ENCODE measurements at regions not wholly inside any gene's neighbourhood (a gene's known extent, or its start where the extent isn't known, plus 50 kb on each side); places are given as distances from the start of the nearest gene placed in this dataset.
"Not testable (repeated sequence)": the region's sequence is repeated elsewhere in the genome, so short reads cannot be mapped to it uniquely, and the experiment has no call there.

DNA sequence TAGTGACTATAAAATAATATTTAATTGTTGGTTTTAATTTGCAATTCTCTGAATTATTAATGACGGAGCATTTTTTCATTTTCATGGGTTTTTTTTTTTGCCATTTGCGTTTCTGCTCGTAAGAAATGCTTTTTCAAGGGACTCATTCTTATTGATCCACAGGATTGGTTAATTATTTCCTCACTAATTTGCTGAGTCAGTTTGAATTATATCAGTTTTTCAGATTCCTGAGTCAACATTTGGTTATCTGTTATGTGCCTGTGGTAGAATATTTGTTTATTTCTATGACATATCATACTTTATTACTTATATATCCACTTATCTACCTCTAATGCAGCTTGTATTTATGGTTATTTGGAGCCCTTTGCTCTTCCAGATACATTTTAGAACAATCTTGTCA lies 257.0 kb upstream of the BTBD3 start:
- no peak for DNase-seq

DNA sequence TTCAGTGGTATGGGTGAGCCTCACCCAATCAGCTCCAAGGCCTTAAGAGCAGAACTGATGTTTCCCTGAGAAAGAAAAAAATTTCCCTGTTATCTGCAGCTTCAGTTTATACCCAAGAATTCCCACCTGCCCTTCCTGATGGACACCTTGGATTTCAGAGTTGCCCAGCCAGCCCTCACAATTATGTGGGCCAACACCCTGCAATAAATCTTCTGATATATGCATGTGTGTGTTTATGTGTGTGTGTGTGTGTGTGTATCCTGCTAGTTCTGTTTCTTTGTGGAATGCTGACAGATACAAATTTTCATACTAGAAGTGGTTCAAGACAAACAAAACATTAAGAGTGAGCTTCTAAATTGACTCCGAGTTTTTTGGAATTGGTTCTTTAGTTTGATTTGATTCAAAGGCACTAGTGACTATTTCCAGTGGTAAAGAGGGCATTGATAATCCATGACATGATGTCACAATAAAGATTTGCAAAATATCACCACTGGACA lies 246.6 kb upstream of the BTBD3 start:
- no peak for DNase-seq

DNA sequence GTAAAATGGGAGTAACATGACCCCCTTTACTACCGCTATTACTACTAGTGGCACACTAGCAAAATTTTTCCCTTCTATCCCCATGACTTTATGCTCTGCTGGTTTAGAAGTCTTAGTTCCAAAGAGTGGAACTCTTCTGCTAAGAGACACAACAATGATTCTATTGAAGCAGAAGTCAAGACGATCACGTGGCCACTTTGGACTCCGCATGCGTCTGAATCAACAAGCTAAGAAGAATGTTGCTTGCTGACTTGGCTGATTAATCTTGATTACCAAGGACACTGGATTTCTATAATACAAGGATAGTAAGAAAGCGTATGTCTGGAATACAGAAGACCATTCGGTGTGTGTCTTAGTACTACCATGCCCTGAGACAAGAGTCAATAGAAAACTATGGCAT lies 244.7 kb upstream of the BTBD3 start:
- DNase-seq, result no peak

DNA sequence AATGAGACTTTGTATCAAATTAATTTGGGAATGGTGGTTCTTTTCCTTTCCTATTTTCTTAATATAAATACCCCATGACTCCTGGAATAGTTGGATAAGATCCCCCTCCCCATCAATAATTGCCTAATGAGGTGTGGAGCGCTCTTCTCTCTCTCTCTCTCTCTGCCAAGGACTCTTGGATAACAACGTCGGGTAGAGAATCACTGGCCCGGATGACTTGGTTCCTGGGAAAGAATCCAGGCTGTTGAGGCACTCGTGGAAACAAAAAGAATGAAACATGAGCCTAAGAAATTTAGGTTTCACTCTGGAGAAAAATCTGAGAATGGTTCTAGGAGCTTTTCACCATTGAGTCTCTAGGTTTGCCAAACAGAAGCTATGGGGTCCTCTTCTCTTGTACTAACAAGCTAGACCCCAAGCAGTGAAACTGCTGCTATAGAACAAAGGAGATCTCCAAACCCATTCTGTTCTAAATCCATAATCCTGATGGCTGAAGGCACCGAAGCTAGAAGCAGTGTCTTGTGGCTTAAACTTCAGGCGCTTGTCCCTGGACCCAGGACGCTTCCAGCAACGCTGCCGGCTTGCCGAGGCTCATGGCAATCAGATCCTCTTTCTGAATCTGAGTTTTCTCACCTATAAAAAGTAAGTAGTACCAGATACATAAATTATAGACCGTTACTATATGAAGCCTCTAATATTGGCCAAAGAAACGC lies 241.6 kb upstream of the BTBD3 start:
- DNase-seq, result no peak

DNA sequence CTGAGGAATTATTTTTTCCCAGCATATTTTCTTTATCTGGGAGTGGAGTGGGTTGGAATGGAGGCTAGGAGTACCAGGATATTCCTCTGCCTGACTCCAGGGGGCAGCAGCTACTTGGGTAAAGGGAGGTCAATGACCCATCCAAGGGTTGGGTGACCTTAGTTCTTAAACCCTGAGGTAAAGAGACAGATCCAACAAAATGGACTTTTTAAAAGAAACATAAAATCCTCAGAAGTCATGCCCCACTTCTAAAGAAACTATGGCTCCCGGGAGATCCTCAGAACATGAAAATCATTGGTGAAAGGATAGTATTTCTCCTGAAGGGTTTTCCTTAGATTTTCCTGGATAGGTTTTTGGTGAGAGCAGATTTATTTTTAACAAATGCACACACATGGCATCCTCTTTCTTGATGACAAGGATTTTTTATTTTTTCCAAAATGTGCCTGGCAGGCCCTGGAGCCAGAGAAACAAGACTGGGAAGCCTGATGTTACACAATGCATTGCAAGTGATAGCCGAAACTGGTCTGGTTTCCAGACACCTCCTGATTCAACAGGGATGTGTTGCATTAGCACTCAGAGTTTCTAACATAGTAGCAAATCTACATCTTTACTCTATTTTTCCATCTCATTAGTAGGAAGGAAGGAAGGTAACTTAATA lies 240.9 kb upstream of the BTBD3 start:
- DNase-seq, result no peak

DNA sequence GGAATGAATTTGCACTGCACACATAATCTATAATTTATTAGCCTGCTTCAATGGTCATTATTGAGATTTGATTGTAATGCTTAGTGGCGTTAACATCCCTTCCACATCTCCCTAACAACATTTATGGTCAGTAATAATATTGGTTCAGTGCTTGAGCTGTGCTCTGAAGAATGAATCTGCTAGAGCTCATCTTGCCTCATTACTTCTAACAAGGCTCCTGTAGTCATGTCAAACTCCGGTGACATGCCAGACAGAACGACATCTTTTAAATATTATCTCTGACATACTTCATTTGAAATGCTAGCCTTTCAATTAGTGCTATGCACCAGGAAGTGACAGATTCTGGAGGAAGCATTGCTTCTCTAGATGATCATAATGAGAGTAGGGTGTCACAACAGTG lies 240.3 kb upstream of the BTBD3 start:
- DNase-seq, result no peak

DNA sequence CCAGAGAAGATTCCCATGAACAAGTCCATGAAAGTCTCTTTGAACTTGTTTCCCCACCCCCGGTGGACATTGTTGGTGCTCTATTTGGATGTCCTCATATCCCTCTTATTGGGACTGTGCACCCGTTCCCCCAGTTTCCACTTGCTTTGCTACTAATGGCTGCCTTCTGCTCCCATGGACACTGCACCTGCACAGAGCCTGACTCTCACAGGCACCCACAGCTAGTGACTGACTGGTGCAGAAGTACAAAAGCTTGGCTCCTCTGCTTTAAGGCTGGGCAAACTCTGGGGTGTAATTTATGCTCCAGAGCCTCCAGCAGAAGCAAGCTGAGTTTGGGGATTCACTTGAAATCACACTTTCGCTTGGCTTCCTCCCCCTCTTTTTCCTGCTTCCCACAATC lies 239.9 kb upstream of the BTBD3 start:
- DNase-seq, result no peak

DNA sequence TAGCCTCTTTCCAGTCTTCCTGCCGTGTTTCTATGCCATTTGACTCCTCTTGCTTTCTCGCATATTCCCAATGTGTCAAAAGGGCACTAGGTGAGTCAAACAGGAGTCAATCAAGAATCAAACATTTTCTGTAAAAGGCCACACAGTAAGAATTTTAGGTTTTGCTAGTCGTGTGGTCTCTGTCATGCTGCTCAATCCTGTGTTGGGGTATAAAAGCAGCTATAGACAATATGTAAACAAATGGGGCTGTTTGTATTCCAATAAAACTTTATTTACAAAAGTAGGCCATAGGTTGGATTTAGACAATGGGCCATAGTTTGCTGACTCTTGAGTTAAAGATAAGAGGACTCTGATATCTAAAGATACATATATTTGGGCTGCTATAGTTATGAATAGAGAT lies 235.4 kb upstream of the BTBD3 start:
- DNase-seq, result no peak

DNA sequence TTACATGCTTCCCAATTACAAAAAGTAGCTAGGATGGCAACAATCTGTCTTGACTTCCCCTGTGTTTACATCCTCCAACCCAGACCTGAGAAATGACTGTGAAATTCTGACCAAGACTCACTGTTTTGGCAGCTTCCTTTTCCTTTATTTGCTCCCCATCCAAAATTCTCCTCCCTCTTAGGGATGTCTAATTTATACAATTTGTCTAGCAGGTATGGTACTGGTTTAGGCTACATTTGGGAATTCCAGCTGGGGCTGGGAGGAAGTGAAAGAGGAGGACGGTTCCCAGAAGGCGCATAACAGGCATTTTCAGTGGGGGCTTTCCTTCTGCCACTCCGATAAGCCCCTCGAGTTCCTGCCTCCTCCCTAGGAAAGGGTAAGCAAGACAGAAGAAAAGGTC lies 231.5 kb upstream of the BTBD3 start:
- DNase-seq, result no peak

DNA sequence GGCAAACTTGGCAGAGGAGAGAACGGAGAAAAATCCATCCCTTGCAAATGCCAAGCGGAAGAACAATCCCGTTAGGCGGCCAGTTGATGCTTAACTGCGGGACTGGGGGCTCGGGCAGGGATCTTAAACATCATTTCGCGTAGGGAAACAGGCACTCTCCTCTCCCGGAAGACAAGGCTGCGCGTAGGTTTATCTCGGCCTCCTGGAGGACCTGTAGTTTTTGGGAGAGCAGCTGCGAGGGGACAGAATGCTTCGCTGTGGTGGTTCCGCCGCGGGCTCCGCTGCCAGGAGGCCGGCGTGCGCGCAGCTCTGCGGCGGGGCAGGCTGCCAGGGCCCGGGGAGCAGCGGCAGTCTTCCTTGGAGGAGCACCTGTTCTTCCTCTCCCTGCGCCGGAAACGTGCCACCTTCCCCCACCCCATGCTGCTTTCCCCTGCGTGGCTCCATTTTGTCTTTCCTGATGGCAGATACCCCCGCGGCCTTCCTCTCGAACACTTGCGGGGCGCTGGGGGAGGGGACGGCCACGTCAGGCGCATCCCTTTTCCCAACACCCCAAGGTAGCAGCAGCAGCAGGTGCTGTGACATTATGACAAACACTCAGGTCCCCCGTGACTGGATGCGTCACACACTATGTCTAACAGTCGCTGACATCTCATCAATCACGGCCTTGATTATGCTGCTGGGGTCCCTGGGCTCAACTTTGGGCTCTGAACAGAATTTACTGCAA lies 230.7 kb upstream of the BTBD3 start:
- DNase-seq, result no peak

DNA sequence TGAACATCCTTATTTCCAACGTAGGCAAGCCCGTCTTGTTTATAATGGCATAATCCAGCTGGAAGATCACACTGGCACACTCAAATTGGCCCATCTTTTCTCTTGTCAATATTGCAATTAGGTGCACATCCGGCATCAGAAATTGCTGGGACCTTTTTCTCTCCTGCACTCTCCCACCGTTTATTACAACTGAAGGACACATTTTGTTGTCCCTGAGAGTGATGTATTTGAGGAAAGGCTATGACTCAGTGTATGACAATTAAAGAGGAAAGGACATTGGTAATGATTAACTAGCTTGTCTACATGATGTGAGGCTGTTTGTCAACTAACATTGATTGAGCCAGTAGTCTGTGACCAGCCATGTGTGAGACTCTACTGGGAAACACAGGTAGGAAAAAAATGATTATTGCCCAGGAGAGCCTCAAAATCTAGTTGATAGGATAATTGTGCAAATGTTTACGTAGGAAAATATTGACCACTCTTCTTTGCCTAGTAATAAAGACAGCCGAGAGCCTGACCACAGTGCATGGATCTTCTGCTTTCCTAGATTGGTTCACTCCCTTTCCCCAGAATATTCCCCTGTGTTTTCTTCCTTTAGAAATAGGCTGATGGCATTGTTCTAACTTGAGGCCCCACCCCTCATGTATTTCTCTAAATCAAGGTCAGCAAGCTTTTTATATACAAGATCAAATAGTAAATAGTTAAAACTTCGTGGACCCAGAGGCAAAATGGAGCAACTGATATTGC lies 230.0 kb upstream of the BTBD3 start:
- no peak for DNase-seq

DNA sequence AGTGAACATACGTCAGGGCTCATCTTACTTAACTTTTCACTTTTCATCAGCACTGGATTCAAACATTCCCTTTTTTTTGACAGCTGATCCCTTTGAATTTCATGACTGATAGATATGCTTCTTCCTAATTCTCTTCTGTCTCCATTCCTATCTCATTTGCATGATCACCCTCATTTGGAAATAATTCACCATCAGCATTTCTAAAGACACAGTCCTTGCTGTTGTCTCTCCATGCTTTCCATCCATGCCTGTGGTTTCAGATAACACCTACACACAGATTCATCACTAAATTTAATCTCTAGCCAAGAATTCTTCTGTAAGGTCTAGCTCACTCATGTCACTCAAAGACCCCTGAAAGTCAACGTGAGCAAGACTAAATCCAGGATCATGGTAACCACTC lies 228.4 kb upstream of the BTBD3 start:
- no peak for DNase-seq

DNA sequence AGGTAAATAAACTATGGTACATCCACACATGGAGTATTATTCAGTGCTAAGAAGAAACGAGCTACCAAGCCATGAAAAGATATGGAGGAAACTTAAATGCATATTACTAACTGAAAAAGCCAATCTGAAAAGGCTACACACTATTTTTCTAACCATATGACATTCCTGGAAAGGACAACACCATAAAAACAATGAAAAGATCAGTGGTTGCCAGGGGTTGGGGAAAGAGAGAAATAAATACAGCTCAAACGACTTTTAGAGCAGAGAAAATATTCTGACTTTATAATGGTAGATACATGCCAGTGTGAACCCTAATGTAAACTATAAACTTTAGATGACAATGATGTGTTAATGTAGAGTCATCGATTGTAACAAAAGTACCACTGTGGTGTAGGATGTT lies 225.9 kb upstream of the BTBD3 start:
- DNase-seq, result no peak

DNA sequence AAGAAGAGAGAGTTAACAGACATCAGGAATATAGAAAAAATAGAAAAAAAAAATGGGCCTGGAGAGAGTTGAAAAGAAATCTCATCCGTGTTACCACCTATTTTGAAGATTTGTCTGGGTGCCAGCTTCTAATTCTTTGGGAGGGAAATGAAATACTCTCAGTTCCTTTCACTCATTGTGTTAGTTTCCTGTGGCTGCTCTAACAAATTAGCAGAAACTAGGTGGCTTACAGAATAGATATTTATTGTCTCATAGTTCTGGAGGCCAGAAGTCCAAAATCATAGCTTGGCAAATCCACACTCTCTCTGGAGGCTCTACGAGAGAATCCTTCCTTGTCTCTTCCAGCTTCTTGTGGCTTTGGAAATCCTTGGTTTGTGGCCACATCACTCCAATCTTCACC lies 225.1 kb upstream of the BTBD3 start:
- no peak for DNase-seq

DNA sequence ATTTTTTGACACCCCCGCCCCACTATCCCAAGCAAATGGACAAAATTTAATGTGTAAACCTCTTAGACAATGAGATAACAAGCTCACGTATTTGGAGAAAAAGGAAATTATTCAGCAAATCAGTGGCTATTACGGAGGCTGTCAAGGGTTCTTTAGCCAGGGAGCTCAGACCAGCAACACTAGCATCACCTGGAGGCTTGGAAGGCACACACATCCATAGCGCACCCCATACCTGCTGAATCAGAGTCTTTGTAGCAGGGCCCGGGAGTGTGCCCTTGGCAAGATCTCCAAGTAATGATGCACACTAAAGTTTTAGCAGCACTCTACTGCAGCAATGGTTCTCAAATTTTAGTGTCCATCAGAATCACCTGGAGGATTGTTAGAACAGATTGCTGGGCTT lies 223.2 kb upstream of the BTBD3 start:
- no peak for DNase-seq

DNA sequence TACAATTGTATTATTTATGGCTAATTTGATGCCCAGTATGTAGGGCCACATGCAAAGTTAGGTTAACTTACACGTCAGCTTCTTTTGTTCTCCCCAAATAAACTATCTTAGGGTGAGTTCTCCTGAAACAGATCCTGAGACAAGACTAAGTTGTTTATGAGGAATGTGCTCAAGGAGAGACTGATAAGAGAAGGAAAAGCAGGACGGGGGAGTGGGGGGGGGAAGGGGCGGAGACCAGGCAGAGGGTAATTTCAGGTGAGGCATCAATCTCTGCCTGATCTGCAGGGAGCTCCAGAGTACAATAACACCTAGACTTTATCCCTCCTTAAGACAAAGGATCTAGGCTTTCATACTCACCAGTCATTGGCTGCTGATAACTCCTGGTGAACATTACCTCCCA lies 220.6 kb upstream of the BTBD3 start:
- DNase-seq, result no peak

DNA sequence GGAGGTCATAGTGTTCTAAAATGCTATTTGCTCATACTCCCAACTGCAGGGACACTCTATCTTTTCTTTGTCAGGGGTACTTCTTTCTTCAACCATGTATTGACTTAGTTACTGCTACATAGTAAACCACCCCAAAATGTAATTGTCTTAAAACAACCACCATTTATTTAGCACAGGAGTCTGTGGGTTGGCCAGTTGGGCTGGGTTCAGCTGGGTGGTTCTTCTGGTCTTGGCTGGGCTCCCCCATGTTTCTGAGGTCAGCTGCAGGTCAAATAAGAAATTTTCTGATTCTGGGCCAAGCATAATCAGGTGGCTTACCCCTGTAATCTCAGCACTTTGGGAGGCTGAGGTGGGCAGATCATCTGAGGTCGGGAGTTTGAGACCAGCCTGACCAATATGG lies 220.0 kb upstream of the BTBD3 start:
- DNase-seq, result no peak

DNA sequence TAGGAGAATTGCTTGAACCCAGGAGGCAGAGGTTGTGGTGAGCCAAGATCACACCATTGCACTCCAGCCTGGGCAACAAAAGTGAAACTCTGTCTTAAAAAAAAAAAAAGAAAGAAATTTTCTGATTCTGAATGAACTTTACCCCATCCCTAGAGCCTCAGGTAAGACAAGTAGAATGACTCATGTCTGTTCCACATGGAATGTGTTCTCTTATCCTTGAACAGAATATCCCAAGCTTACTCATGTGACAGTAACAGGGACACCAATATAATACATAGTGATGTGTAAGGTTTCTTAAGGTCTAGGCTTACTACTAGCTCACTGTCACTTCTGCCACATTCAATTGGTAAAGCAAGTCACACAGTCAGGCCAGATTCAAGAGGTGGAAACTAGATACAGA lies 219.6 kb upstream of the BTBD3 start:
- DNase-seq, result no peak

DNA sequence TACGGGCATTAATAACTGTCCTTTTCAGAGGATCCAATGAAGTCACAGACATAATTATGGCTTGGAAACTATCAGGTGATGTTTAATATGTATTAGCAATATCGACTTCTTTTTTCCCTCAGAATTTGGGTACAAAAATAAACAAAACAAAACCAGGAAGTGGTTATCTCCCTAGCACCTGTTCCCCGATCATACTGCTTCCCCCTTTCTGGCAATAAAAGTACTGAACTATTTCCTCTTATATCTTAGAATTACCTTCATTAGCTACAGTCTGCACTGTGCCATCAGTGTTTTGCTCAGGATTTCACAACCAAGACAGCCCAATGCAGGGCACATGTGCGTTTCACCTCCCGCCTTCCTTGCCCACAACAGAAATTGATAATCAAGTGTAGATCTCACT lies 216.9 kb upstream of the BTBD3 start:
- no peak for DNase-seq

DNA sequence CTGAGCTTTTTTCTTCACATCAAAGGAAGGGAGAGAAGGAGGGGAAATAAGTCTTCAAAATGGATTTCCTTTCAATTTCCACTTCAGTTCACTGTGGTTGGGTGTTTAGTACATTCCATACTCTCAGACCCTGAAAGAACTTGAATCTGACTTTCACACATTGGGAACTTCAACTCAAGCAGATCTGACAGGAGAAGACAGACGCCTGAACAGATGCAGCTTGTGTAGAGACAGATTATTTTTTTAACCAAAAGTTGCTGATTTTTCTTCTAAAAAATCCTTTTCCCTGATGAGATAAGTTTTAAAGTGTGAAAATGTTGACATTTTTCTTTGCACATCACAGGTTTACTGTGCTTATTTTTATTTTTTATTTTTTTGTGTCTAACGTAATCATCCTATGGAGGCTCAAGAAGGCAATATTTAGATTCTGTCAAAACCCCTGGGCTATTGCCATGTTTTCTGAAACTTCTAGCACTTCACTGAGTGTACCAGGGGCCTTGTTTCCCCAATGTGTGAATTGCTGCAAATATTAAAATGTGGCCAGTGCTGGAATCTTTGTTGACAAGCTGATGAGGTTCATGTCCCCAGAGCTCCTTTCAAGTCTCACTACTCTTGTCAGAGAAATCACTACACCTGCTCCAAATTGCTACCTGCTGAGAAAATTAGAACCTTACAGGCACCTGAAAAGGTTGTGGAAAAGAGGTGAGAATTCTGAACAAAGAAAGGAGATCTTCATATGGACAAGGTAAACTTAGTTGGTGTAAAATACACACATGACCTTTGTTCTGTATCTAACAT lies 214.8 kb upstream of the BTBD3 start:
- no peak for DNase-seq

DNA sequence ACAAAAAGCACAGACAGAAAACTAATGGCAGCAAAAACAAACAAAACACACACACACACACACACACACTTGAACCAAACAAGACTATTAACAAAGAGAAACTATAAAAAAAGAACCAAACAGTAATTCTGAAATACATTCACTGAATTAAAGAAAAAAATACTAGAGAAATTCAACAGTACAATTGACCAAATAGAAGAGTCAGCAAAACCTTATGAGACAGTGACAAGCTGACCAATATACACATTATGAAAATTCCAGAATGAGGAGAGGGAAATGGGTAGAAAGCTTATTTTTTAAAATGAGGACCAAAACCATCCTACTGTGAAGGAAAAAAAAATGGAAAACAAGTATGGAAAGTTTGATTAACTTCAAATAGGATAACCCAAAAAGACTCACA lies 212.2 kb upstream of the BTBD3 start:
- no peak for DNase-seq

DNA sequence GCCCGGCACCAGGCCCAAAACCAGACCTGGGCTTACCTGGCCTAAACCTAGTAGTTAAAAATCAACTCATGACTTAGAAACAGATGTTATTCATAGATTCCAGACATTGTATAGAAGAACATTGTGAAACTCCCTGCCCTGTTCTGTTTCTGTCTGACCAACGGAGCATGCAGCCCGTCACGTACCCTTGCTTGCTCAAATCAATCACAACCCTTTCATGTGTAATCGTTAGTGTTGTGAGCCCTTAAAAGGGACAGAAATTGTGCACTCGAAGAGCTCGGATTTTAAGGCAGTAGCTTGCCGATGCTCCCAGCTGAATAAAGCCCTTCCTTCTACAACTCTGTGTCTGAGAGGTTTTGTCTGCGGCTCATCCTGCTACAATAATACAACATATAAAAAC lies 209.5 kb upstream of the BTBD3 start:
- not testable (repeated sequence) for DNase-seq

DNA sequence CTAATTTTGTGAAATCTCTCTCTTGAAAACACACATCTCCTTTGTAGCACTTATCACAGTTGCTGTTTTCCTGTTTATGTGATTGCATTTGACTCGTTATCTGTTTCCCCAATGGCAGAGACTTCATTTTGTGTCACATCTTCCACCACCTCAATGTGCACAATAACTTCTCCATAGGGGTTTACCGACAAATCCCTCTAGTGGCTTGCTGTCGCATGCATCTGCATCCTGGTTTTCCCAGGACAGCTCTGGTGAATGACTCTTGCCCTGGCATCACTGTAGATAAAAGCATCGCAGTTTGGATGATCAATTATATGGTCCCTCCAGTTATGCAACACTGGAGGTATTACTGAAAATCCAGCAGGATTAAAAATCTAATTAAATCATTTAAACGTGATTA lies 206.5 kb upstream of the BTBD3 start:
- DNase-seq, result no peak
